COLO829 (cell line): ENCODE measurements at regions not wholly inside any gene's neighbourhood (a gene's known extent, or its start where the extent isn't known, plus 50 kb on each side); places are given as distances from the start of the nearest gene placed in this dataset.

ENCODE experiments used
- DNase-seq: peaks from one replicate; pipeline ENCODE4 v3.0.0; 2012; ENCODE audit warnings: low spot score

GRCh38 chr3:30495172-30496065 is 111.0 kb upstream of the TGFBR2 start:
- no peak for DNase-seq

- DNase-seq, result no peak
Observed at GRCh38 chr3:30496066-30496966, 110.1 kb upstream of the TGFBR2 start.

GRCh38 chr3:30498587-30498967 is 107.8 kb upstream of the TGFBR2 start:
- DNase-seq, result no peak

DNA sequence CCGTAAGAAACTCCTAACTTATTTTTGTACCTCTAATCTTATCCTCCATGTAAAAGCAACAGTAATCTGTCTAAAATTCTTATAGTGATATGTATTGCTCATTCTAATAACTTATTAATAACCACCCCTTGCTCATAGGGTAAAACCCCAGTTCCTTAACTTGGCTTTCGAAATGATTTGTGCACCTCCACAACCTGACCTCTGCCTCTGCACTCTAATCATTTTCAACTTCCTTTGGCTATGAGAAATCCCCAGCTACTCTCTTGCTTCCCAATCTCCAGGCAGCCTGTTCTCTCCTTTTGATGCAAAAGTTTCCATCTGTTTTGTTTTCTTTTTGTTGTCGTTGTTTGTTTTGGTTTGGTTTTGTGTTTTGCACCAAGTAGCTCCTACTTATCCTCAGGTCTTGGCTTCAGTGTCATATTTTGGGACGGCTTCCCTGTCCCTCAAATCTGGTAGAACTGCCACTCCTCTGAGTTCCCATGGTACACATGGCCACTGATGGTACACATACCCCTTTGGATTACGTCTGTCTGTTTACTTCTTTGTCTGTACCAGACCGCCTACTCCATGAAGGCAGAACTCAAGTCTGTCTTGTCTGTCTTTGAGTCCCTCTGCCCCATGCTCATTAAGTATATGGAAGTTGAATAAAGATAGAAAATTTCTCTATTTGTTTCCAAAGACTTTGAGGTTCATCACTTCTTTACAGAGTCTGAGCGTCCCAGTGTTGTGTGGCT is 105.6 kb upstream of the TGFBR2 start:
- no peak for DNase-seq

DNA sequence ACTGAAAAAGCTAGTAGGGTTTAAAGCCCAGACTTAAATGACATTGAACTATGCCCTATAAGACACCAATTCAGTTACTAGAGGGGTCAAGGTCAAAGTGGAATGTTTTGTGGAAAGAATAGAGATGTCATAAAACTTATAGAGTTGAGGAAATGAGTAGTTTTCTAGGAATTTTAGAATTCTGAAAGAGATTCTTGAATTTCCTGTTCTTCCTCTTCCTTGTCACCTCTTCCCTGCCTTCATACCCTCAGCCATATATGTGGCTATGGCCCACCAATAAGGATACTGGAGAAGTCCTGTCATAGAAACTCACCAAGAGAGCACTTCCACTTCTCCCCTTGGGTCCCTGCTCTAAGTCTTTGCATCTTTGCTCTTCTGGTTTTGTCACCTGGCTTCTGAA is 104.9 kb upstream of the TGFBR2 start:
- DNase-seq, result no peak

GRCh38 chr3:30502051-30502741 is 104.2 kb upstream of the TGFBR2 start:
- DNase-seq, result no peak

DNA sequence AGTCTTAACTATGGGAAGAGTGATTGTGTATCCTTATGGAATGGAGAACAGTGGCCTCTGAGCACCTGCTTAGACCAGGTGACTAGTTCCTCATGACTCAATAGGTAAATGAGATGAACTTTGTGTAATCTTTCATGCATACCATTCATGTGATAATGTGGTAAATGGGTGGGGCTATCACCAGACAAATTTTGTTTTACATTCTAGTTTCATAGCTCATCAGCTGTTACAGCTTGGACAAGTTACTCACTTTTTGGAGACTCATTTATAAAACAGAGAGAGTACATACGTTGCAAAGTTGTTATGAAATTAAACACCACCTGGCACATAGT is 103.7 kb upstream of the TGFBR2 start:
- DNase-seq, result no peak

DNA sequence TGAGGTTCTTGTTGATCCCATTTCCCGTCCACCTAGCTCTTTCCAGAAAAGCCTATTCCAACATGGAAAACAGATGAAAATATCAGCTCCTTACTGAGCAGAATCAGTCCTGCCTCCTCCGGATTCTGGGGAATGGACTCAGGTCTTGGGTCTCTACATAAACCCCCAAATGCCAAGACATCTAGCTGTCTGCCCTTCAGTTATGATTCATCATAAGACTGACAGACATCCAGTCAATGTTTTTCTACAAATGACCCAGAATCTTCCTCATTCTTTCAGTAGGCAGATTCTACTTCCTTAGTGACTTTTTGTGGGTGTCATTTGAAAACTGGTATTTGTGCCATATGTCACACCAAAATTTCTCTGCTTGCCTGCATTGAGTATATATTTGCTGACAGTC is 103.0 kb upstream of the TGFBR2 start:
- DNase-seq, result no peak

GRCh38 chr3:30504939-30505338 is 101.5 kb upstream of the TGFBR2 start:
- no peak for DNase-seq

GRCh38 chr3:30505866-30506520 is 100.4 kb upstream of the TGFBR2 start:
- no peak for DNase-seq

DNA sequence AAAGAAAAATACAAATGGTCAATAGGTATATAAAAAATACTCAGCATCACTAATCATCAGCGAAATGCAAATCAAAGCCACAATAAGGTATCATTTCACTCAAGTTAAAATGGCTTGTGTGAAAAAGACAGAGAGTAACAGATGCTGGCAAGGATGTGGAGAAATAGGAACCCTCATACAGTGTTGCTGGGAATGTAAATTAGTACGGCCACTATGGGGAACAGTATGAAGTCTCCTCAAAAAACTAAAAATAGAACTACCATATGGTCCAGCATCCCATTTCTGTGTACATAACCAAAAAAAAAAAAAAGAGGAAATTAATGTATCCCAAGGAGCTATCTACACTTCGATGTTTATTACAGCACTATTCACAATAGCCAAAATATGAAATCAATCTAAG is 98.1 kb upstream of the TGFBR2 start:
- no peak for DNase-seq

DNA sequence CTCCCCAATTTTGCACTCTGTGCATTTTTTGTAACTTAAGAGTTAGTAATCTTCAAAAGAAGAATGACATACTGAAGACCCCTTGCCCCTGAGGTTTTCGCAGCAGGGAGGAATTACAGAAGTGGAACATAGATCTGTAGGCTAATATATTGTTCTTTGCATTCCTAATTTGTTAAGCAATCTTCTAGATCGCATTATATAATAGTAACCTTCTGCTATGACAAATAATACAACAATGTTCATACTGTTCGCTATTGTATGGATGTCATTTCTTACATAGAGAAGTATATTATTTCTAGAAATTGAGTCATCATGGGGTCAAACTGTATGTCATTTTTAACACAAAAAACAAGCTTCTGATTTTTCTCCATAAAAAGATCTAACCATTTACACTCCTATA is 95.8 kb upstream of the TGFBR2 start:
- DNase-seq, result peak; percentile 11

GRCh38 chr3:30511524-30512251 is 94.7 kb upstream of the TGFBR2 start:
- DNase-seq, result peak; percentile 56

DNA sequence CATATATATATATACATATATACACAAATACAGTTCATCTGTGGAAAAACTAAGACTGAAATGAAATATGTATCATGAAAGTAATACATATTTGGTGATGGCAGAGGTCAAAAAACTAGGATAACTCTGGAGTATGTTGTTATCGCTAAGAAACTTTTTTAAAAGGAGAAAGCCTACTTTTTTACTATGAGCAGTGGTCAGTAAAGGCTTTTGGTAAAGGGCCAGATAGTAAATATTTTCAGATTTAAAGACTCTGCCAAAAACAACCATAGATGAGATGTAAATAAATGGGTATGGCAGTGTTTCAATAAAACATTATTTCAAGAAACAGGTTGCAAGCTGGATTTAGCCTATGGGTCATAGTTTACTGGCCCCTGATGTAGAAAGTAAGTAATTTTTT is 93.8 kb upstream of the TGFBR2 start:
- no peak for DNase-seq

DNA sequence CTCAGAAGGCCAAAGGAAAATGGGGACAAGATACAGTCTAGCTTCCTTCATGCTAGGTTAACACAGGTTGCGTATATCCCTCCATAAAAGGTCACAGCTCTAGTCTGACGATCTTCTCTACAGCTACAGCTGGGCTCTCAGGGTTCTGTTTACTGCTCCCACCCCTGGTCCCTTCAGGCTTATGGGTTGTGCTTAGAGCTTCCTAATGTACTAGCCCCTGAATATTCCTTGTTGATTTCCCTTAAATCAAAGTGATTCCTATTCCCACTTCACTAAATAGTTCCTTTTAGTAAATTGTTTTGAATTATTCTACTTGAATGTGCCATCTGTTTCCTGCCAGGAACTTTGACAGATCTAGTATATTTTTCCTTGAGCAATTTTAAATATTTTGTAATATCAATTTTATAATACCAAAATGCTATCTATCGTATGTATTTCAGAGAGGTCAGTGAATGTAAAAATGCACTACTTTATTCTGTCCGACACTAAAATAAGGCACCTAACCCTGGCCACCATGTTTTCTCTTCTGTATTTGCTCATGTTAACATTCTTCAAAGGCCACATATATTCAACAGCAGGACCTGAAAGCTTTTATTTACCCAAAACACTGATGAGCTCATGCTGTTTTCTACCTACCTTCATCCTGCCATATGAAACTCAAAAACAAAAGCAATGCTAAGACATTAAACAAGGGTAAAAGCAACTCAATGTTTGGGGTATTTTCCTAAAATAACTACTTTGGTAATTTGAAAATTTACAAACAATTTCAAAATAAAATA is 92.8 kb upstream of the TGFBR2 start:
- DNase-seq, result no peak

- DNase-seq, result no peak
Observed at GRCh38 chr3:30516238-30516637, 90.2 kb upstream of the TGFBR2 start.

DNA sequence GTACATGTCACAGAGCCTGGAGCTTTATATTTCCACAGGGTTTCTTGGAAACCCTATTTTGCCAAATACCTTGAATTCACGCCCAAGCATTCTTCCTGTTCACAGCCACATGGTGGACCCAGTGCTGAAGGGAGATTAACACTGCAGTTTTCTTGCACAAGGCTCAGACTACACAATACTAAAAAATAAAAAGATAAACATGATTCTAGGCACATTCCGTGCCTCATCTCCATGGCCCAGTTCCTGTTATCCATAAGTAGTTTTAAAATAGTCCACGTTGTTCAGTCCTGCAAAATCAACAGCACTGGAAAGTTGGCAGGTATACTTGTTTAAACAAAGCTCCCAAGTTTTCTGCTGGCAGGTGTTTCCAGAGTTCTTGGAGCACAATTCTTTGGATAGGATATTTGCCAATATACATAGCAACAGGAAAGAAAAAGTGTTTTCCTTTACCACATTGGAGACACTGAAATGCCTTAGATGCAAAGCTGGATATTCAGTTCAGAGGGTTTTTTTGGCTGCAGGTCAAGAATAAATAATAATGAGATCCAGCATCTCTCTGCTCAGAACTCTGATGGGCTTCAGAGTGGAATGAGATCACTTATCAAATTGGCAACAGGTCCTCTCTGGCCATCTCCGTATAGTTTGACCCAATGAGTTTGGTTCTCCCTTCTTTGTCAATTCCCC is 88.1 kb upstream of the TGFBR2 start:
- DNase-seq, result no peak

- DNase-seq, result no peak
Observed at GRCh38 chr3:30518872-30519271, 87.5 kb upstream of the TGFBR2 start.

DNA sequence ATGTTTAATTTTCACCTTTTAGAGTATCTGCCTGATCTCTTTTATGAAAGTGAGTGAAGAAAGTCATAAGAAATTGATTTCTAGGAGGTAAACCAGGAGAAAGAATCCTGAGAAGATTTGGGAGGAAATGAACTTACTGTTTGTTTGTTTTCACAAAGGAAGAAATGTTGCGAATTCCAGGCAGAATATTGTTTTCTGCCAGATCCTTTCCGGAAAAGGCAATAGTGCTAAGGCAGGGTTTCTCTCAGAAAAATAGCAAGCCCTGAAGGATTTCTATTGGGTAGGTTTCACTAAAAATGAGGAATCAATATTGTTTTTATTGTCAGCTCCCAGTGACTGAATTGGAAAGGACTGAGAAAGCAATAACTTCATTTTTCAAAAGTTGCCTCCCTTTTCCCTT is 85.7 kb upstream of the TGFBR2 start:
- DNase-seq, result no peak
